Epithelial cell of esophagus (primary cell): ENCODE measurements at regions not wholly inside any gene's neighbourhood (a gene's known extent, or its start where the extent isn't known, plus 50 kb on each side); places are given as distances from the start of the nearest gene placed in this dataset.
A peak's percentile ranks its signal among the peaks of the same experiment; 100 is the strongest.

Experiments
- DNase-seq: peaks from one replicate; pipeline ENCODE4 v3.0.0; 2010; ENCODE audit warnings: low read depth
- H3K4me3 ChIP-seq: 2 replicates; pipeline ENCODE4 v1.5.1; 2011; ENCODE audit warnings: mild to moderate bottlenecking, low read length, control low read depth
- TF ChIP-seq, protein P1 (sequence below): IDR thresholded peaks from 2 replicates; pipeline ENCODE4 v1.5.1; 2011; ENCODE audit warnings: low read depth, mild to moderate bottlenecking, low read length, control low read depth, inconsistent platforms; ENCODE audit not compliant: insufficient read depth; ENCODE audit errors: missing control alignments

DNA sequence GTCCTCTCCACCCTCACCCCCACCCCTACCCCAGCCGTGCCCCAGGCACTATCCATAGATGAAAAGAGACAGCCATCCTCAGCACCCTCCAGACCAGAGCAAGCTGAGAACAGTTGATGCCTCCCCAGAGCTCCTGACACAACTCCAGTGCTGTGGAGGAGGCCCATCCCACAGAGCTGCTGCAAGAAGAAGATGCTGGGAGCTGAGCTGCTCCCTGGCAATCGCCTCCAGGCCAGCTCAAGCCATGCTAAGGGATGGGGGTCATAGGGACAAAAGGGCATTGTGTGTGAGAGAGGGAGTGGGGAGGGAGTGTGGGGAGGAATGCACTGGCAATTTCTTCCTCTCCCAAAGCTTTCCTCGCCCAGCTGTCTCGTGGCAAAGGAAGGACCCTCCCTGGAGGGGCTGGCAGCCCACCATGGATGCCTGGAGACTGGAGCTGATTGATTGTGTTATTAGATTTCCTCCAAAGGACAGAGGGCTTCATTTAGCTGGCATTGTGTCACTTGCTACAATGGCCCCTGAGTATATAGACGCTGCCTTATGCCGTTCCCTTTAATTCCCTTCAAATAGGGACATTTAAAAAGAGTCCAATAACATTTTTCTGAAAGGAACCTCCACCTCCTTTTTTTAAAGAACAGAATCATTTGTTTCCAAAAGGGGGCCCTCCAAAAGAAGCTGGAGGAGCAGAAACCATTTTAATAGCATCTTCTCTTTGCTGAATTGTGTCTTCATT, 476.4 kb downstream of the FOXO1 start:
- TF ChIP-seq, protein P1, sequence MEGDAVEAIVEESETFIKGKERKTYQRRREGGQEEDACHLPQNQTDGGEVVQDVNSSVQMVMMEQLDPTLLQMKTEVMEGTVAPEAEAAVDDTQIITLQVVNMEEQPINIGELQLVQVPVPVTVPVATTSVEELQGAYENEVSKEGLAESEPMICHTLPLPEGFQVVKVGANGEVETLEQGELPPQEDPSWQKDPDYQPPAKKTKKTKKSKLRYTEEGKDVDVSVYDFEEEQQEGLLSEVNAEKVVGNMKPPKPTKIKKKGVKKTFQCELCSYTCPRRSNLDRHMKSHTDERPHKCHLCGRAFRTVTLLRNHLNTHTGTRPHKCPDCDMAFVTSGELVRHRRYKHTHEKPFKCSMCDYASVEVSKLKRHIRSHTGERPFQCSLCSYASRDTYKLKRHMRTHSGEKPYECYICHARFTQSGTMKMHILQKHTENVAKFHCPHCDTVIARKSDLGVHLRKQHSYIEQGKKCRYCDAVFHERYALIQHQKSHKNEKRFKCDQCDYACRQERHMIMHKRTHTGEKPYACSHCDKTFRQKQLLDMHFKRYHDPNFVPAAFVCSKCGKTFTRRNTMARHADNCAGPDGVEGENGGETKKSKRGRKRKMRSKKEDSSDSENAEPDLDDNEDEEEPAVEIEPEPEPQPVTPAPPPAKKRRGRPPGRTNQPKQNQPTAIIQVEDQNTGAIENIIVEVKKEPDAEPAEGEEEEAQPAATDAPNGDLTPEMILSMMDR, result no peak
- DNase-seq, result no peak
- H3K4me3 ChIP-seq, result no peak overlapping the region

- H3K4me3 ChIP-seq, result no peak overlapping the region
- peak; percentile 95 for DNase-seq
- TF ChIP-seq, protein P1, result no peak
Measured at GRCh38 chr13:40190641-40191100, 475.8 kb downstream of the FOXO1 start.

- no peak overlapping the region for H3K4me3 ChIP-seq
- DNase-seq, result no peak
- TF ChIP-seq, protein P1, result no peak
Measured at GRCh38 chr13:40191186-40191980, 475.1 kb downstream of the FOXO1 start.

DNA sequence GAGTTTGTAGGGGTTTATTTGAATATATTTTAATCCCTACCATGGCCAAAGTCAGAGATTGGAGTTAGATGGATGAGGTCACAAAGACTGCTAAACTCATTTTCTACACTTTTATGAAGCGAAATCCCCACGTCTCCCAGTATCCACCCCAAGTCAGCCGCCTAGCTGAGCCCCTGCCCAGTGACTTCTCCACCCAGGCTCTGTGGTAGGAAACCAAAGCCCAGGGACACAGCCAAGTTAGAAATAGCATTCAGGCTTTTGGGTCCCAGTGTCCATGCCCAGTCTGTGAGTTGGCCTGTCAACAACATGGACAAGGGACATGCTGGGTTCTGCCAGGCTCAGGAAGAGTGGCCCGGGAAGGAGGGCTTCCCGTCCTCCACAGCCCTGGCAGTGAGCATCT, 474.0 kb downstream of the FOXO1 start:
- no peak overlapping the region for H3K4me3 ChIP-seq
- DNase-seq, result no peak
- TF ChIP-seq, protein P1, result no peak

GRCh38 chr13:40192858-40193257, 473.6 kb downstream of the FOXO1 start:
- TF ChIP-seq, protein P1, result no peak
- H3K4me3 ChIP-seq, result no peak overlapping the region
- DNase-seq, result no peak

DNA sequence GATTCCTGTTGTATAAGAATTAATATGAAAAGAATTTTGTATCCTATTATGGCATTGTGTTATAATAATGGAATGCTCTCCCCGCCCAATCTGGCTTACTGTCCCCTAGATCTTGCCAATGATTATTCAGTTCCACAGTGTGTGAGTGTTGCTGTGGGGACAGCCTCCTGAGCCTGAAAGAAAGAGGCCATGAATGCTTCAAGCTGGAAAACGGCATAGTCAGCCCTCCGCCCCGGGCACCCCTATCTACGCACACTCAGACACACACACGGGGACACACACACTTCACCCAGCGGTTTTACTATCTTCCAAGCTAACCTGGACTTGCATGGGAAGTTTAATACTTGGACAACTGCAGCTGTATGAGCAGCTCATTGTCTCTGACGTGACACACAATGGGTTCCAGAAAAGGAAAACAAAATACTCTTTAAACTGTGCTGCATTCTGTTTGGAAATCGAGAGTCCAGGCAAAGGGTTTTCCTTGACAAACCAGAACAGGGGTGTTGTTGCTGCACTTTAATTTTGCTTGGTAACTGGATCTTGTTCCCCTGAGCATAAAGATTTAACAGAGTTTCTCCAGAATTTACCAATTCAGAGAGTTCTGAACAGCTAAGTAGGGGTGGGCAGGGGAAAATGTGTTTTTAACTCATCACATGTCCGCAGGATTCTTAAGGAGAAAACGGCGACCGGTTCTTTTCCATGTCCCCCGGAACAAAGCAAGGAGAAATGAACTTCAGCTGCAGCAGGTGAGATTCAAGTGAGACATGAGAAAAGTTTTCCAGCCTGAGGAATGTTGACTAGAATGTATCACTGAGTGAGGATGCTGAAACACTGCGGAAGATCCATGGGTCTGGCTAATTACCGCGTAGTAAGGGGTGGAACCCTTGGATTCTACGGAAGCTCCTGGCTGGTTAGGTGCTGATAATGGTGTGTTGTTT, 472.9 kb downstream of the FOXO1 start:
- TF ChIP-seq, protein P1, result no peak
- DNase-seq, result no peak
- no peak overlapping the region for H3K4me3 ChIP-seq
